EL (cell line): ENCODE measurements at regions not wholly inside any gene's neighbourhood (a gene's known extent, or its start where the extent isn't known, plus 50 kb on each side); places are given as distances from the start of the nearest gene placed in this dataset.
A peak's percentile ranks its signal among the peaks of the same experiment; 100 is the strongest.
"Not testable (repeated sequence)": the region's sequence is repeated elsewhere in the genome, so short reads cannot be mapped to it uniquely, and the experiment has no call there.

Source experiments
- DNase-seq: peaks from one replicate; pipeline ENCODE4 v3.0.0-alpha.2; 2016

DNA sequence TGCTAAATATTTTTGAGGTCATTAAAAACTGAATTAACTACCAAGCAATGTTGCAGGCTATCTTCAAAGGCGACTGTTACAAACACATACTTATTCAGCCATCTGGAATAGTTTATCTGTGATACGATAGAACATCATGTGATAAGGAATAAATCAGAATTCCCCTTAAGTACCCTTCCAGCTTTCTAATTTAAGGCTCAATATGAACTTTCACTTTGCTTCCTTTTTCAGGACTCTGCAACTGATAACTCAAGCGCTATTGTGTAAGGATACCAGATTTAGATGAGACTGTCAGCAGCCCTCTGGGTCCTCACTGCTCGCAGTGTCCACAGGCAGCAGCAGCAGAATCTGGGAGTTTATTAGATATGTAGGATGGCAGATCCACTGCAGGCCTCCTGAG is 416.3 kb downstream of the SPATA31D1 start:
- DNase-seq, result no peak

DNA sequence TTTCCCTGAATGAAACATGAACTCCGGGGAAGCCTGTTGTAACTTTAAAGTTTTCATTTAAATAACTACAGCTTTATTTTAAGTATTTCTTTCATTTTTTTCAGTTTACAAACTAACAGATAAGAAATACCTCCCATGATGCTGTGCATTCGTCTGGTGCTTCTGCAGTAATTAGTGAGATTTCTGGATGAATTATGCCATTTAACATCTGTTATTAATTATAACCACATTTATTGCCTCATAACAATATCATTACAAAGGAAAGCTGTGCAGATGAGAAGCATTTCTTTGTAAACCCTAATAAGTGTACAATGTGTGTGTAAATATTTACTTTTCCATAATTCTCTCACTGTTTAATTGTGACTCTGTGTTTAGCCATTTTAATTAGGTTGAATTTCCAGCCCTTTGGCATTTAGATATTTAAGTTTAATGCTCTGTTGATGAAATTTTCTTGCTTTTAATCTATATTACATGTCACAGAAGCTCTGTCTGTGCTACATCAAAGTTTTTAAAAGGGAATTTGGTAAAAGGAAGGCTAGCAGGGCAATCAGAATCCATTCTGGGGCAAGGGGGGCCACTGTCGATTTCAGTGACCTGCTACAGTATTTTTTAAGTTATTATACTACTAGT is 418.0 kb downstream of the SPATA31D1 start:
- no peak for DNase-seq

DNA sequence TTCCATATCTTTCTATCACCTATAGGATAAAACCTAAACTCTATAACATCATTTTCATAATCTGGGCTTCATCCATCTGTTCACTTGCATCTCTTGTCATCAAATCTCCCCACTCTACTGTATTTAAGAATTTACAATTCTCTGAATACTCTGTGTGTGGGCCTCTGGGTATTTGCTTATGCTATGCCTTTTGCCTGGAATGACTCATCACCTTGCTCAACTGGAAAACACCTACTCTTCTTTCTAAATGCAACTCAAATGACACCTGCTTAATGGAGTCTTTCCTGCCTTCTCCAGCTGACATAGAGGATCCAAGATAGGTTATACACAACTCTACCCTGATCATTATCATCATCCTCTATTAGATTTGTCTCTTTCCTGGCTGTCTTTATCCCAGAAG is 421.7 kb downstream of the SPATA31D1 start:
- peak; percentile 10 for DNase-seq

- no peak for DNase-seq
Observed at GRCh38 chr9:82410866-82411265, 422.3 kb downstream of the SPATA31D1 start.

- DNase-seq, result no peak
Observed at GRCh38 chr9:82412586-82413305, 424.2 kb downstream of the SPATA31D1 start.

- DNase-seq, result no peak
Observed at GRCh38 chr9:82417501-82417900, 428.9 kb downstream of the SPATA31D1 start.

DNA sequence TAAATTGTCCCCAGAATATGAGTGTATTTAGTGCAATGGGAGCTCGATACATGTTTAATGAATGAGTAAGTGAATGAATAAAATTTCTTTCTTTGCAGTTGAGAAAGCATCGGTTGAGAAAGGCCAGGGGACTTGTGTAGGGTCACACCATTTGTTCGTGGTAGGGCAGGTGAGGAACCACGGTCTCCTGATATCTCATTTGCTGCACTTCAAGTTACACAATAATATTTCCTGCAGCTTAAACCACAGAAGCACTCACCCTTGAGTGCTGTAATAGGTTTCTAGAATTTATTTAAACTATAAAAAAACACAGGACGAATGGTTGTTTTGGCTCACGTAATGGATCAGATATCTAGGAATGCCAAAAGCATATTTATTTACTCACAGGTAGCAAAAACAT is 429.8 kb downstream of the SPATA31D1 start:
- no peak for DNase-seq

GRCh38 chr9:82419696-82420486 is 431.3 kb downstream of the SPATA31D1 start:
- no peak for DNase-seq

DNA sequence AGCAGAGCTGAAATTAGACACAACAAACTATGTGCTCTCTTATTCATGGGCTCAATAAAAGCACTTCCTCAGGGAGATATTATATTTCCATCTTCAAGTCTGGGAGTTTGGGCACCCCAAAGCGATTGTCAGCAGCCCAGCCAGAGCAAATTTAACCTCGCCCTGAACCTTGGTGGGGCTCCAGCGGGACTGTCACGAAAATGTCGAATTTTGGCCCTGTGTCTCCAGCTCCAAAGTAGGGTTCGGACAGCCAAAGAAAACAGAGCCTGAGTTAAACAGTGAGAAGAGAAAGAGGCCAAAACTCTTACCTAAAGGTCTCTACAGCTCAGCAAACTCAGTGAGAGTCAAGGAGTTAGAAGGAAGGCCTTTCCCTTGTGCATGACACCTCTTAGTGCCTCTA is 432.9 kb downstream of the SPATA31D1 start:
- no peak for DNase-seq

- no peak for DNase-seq
Observed at GRCh38 chr9:82423700-82424099, 435.1 kb downstream of the SPATA31D1 start.

DNA sequence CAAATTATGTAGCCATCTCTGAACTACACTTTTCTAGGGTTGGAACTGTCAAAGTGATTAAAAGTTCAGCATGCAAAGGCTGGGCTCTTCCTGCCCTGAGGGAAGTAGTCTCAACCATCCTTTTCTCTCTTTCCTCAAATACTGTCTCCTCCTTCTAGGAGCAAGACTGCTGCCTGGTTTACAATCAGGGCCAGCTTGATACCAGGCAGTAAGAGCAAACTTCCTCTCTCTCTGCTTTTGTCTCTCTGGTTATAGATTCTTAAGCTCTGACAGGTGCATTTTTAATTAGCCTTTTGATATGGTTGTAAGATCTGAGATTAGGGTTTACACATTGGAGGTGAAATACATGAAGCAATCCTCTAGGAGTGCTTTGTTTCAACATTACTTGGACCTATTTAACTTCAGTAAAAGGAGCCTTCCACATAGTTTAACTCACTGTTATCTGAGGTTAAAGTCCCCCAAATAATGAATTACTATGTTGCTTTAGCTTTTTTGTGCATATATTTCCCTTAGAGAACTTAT is 436.1 kb downstream of the SPATA31D1 start:
- no peak for DNase-seq

- no peak for DNase-seq
Observed at GRCh38 chr9:82431121-82431520, 442.5 kb downstream of the SPATA31D1 start.

DNA sequence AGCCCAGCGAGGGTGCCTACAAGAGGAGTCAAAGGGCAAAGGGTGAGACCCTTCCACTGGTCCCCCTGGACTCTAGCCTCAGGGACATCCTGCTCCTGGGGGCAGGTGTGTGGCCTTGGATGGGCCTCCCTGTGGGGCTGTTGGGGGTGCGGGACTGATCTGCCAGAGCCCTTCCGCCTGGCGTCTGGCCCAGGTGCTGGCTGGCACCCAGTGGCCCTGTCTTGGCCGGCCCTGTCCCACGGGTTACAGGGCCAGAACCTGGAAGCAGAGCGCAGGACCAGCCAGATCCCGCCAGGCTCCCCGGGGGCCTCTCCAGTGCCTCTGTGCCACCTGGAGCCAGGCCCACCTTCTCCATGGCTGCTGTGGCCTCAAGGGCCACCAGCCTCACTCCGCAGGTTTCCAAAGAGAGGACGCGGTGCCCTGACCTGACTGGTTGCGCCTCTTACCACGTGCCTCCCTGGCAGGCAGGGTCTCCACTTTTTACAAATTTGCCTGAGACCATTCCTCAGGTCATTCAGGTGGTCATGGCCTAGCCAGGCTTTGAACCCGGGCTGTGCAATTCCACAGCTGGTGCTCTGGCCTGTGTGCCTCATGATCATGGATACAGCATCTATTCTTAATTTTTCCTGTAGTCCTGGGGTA is 444.8 kb downstream of the SPATA31D1 start:
- DNase-seq, result not testable (repeated sequence)

- peak; percentile 42 for DNase-seq
Observed at GRCh38 chr9:82436475-82436874, 447.9 kb downstream of the SPATA31D1 start.

- DNase-seq, result not testable (repeated sequence)
Observed at GRCh38 chr9:82437183-82437582, 448.6 kb downstream of the SPATA31D1 start.

DNA sequence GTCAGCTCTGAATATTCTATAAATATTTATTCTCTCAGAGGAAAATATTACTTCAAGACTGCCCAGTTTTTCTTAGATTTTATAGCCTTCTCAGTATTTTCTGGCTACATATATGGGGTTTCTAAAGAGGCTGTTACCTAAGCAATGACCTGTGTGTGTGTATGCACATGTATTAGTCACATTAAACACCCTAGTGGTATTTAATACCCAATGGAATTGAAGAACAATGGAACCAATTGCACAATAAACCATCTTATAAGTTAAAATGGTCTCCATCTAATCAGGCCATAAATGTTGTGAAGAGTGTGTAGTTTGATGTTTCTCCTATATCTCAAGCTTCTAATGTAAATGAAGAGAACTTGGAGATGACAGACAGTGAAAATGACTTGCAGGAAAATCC is 450.0 kb downstream of the SPATA31D1 start:
- no peak for DNase-seq

GRCh38 chr9:82443312-82443711 is 454.7 kb downstream of the SPATA31D1 start:
- DNase-seq, result no peak

DNA sequence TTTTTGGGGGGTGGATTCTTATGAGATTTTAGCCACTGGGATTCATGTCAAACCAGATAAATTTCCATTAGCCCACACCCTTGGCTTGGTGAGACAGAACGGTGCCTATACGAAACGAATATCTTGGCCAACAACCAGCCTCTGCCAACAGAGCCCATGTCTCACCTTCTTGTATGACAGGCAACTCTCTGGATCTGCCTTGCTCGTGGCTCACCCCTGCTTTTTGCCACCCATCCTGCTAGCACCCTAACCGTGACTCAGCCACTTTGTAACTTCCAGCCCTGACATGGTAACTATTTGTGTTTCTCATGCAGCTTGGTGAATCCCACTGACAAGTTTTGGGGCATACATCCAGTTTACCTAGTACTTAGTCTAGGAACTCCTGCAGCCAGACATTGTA is 457.0 kb downstream of the SPATA31D1 start:
- DNase-seq, result no peak

GRCh38 chr9:82447343-82447742 is 458.8 kb downstream of the SPATA31D1 start:
- no peak for DNase-seq

- DNase-seq, result no peak
Observed at GRCh38 chr9:82449986-82450385, 461.4 kb downstream of the SPATA31D1 start.

- DNase-seq, result no peak
Observed at GRCh38 chr9:82454509-82455190, 466.1 kb downstream of the SPATA31D1 start.

DNA sequence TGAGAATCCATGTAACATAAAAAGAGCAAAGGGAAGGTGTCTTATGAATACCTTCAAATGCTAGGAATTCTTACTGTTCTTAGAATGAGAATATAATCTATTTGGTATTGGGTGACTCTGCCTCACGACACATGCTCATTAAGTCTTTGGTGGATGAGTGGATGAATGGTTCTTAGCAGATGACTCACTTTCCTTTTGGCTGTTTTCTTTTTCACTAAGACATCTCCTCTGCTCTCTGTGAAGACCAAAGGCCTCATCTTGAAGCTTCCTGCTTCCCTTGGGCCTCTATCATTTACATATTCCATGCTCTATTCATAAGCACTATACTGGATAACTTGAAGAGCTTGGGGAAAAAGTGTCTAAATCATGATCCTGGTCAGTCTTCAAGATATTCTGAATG is 468.1 kb downstream of the SPATA31D1 start:
- peak; percentile 68 for DNase-seq

- no peak for DNase-seq
Observed at GRCh38 chr9:82457298-82457697, 468.7 kb downstream of the SPATA31D1 start.
